Left lung (tissue), 4 donors: ENCODE measurements at regions not wholly inside any gene's neighbourhood (a gene's known extent, or its start where the extent isn't known, plus 50 kb on each side); places are given as distances from the start of the nearest gene placed in this dataset.
"Not testable (repeated sequence)": the region's sequence is repeated elsewhere in the genome, so short reads cannot be mapped to it uniquely, and the experiment has no call there.

Experiments used
- ATAC-seq: fragments of 200-7000 bp; cut with Tn5 transposase; one replicate; pipeline ENCODE4 v1.9.1; 2020; ENCODE audit warnings: moderate library complexity
- DNase-seq, 4 donors: peaks; one replicate each; pipeline ENCODE4 v3.0.0-alpha.2; 2013 to 2020
- H3K27ac ChIP-seq, 2 donors: fragments of 200-600 bp; sonication (generic) in 1 of 2; one replicate each; pipeline versions ENCODE4 v1.5.0 to v1.8.0; 2020 to 2021
- H3K27me3 ChIP-seq, 2 donors: fragments of 200-600 bp; sonication (generic) in 1 of 2; one replicate each; pipeline versions ENCODE4 v1.5.0 to v1.8.0; 2020 to 2021
- H3K36me3 ChIP-seq, 2 donors: fragments of 200-600 bp; sonication (generic) in 1 of 2; one replicate each; pipeline versions ENCODE4 v1.5.0 to v1.8.0; 2020 to 2021
- H3K4me1 ChIP-seq, 2 donors: fragments of 200-600 bp; one replicate each; pipeline ENCODE4 v1.8.0; 2021
- H3K4me3 ChIP-seq, 2 donors: fragments of 200-600 bp; sonication (generic) in 1 of 2; one replicate each; pipeline versions ENCODE4 v1.5.0 to v1.8.0; 2020 to 2021; ENCODE audit warnings: mild to moderate bottlenecking in 1 of 2
- H3K9me3 ChIP-seq, 2 donors: fragments of 200-600 bp; sonication (generic) in 1 of 2; one replicate each; pipeline versions ENCODE4 v1.5.0 to v1.8.0; 2020 to 2021
- CTCF ChIP-seq, 2 donors: fragments of 200-600 bp; sonication (generic) in 1 of 2; IDR thresholded peaks; one replicate each; pipeline versions ENCODE4 v1.5.0 to v1.8.0; 2021; ENCODE audit warnings: antibody characterized with exemption in 2 of 2
- intact Hi-C, 2 donors: fragments of 100-400 bp; cut with DNase I; formaldehyde crosslinking; loops; one replicate each; pipeline versions ENCODE4 v1.11.2 to v1.14.2; 2022
- donor health status: DM: no; HTN: yes; CAD: no.
- donor health status: DM: no; HTN: no; CAD: no.

- no peak for TF ChIP-seq CTCF (IDR thresholded peaks at IDR 0.05)
- intact Hi-C loops = no loop called here
- no peaks in the 10 kb centered on the region for H3K27me3 ChIP-seq
- no peaks in the 10 kb centered on the region for H3K9me3 ChIP-seq
- no peaks in the 10 kb centered on the region for H3K36me3 ChIP-seq
- H3K4me1 ChIP-seq = peaks cover under 1 to 23% of the 10 kb centered on the region in 2 donors
- no peak overlapping the region for H3K27ac ChIP-seq
- DNase-seq (no peak), ATAC-seq (no peak)
- H3K4me3 ChIP-seq = no peak overlapping the region
Measured at GRCh38 chr12:124673801-124674617, 106.6 kb upstream of the NCOR2 start.

GRCh38 chr12:124669271-124669721, 101.9 kb upstream of the NCOR2 start:
- DNase-seq, H3K4me3 ChIP-seq, intact Hi-C loops, H3K36me3 ChIP-seq, ATAC-seq, H3K27me3 ChIP-seq, H3K9me3 ChIP-seq: not testable (repeated sequence)
- peaks cover 15 to 32% of the 10 kb centered on the region in 2 donors for H3K4me1 ChIP-seq
- peak overlapping the region in 1 of 2 donors; percentile 63 for H3K27ac ChIP-seq

GRCh38 chr12:124668602-124669001, 101.2 kb upstream of the NCOR2 start:
- Histone ChIP-seq H3K4me1 (peaks cover 15 to 35% of the 10 kb centered on the region in 2 donors), H3K36me3 (no peaks in the 10 kb centered on the region), H3K9me3 (peaks cover 0 to 9% of the 10 kb centered on the region in 2 donors), H3K4me3 (no peak overlapping the region), H3K27me3 (no peaks in the 10 kb centered on the region), H3K27ac (peak overlapping the region; percentile 61 to 63)
- DNase-seq (no peak), ATAC-seq (peak; percentile 61)
- no peak for TF ChIP-seq CTCF (IDR thresholded peaks at IDR 0.05)
- intact Hi-C loops = no loop called here

- intact Hi-C loops = no loop called here
- Histone ChIP-seq H3K9me3 (peaks cover 0 to 9% of the 10 kb centered on the region in 2 donors), H3K27ac (peak overlapping the region; percentile 61 to 63), H3K27me3 (no peaks in the 10 kb centered on the region), H3K36me3 (no peaks in the 10 kb centered on the region), H3K4me1 (peaks cover 15 to 36% of the 10 kb centered on the region in 2 donors), H3K4me3 (no peak overlapping the region)
- DNase-seq = peak in 1 of 4 donors; percentile 69
- peak; percentile 78 for ATAC-seq
- no peak for TF ChIP-seq CTCF (IDR thresholded peaks at IDR 0.05)
Measured at GRCh38 chr12:124667506-124668326, 100.3 kb upstream of the NCOR2 start.

GRCh38 chr12:124666722-124667259, 99.4 kb upstream of the NCOR2 start:
- intact Hi-C loops = no loop called here
- no peak for ATAC-seq
- Histone ChIP-seq H3K4me1 (peaks cover 15 to 36% of the 10 kb centered on the region in 2 donors), H3K27ac (peak overlapping the region; percentile 61 to 63), H3K4me3 (no peak overlapping the region), H3K9me3 (peaks cover 0 to 9% of the 10 kb centered on the region in 2 donors), H3K36me3 (no peaks in the 10 kb centered on the region), H3K27me3 (no peaks in the 10 kb centered on the region)
- no peak for TF ChIP-seq CTCF (IDR thresholded peaks at IDR 0.05)
- no peak for DNase-seq
